ENCODE measurements at regions not wholly inside any gene's neighbourhood (a gene's known extent, or its start where the extent isn't known, plus 50 kb on each side); places are given as distances from the start of the nearest gene placed in this dataset.

DNA sequence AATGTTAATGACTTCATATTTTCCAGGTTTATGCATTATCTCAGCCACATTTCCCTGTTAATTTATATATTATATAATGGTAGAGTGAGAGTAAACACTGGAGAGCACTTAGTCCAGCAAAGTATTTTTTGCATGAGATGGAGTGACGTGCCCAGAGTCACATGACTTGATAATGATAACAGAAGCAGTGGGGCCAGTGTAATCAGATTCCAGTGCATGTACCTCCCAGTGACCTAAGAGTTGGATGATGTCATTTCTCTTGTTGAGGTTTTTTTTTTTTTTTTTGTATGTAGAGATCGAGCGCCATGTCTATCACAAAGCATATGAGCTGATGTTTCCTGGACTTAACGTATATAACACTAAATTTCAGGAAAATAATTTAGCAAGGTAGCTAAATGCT is 375.3 kb downstream of the CNTN6 start:
- Histone ChIP-seq H3K4me3 (replicated peaks in 1 of 4; ENCODE audit: control extremely low read depth in 1 of 4, insufficient read depth in 1 of 4, low read depth in 3 of 4, low read length in 4 of 4) (no peak overlapping the region), H2AFZ (ENCODE audit: low read length) (no peak overlapping the region), H3K9ac (ENCODE audit: insufficient read depth, low read length) (no peak overlapping the region), H3K27ac (ENCODE audit: insufficient read depth, low read length) (no peak overlapping the region), H3K36me3 (ENCODE audit: control insufficient read depth, insufficient read depth, low read length) (no peaks in the 10 kb centered on the region), H3K79me2 (ENCODE audit: control insufficient read depth, insufficient read depth, low read length) (no peaks in the 10 kb centered on the region), H3K27me3 (ENCODE audit: control insufficient read depth, insufficient read depth, low read length) (no peaks in the 10 kb centered on the region), H3K9me3 (ENCODE audit: control insufficient read depth, insufficient read depth, low read depth, low read length) (no peaks in the 10 kb centered on the region), H3K4me1 (ENCODE audit: control insufficient read depth, extremely low read depth, insufficient read depth, low read length) (no peaks in the 10 kb centered on the region), H4K20me1 (ENCODE audit: control insufficient read depth, extremely low read depth, insufficient read depth, low read length) (no peaks in the 10 kb centered on the region), H3K4me2 (ENCODE audit: extremely low read depth, insufficient read depth, low read length) (no peak overlapping the region)
- no peak for DNase-seq (ENCODE audit: low read depth in 2 of 2)
- no peak for TF ChIP-seq EZH2 (IDR thresholded peaks at IDR 0.05; ENCODE audit: low read length, missing control alignments)
- TF ChIP-seq, protein P1, sequence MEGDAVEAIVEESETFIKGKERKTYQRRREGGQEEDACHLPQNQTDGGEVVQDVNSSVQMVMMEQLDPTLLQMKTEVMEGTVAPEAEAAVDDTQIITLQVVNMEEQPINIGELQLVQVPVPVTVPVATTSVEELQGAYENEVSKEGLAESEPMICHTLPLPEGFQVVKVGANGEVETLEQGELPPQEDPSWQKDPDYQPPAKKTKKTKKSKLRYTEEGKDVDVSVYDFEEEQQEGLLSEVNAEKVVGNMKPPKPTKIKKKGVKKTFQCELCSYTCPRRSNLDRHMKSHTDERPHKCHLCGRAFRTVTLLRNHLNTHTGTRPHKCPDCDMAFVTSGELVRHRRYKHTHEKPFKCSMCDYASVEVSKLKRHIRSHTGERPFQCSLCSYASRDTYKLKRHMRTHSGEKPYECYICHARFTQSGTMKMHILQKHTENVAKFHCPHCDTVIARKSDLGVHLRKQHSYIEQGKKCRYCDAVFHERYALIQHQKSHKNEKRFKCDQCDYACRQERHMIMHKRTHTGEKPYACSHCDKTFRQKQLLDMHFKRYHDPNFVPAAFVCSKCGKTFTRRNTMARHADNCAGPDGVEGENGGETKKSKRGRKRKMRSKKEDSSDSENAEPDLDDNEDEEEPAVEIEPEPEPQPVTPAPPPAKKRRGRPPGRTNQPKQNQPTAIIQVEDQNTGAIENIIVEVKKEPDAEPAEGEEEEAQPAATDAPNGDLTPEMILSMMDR (conservative IDR thresholded peaks at IDR 0.05 in 1 of 2, IDR thresholded peaks at IDR 0.05 in 1 of 2; ENCODE audit: low read depth in 1 of 2, low read length in 2 of 2) = no peak

DNA sequence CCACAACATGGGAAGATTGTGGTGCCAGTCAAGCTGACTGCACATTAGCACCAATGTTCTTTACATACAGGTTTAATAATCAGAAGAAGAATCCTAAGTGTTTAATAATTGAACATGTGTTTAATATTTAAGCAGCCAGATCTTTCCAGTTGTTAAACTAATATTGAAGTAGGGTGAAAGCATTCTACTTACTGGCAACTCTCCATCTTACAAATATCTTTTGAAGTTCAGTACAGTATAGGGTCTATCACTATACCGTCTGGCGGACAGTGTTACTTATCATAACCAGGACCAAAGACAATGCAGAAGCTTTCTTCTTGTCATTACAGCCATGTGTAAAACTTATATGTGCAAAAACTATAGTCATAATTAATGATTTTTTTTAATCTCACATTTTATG is 376.4 kb downstream of the CNTN6 start:
- no peaks in the 10 kb centered on the region for H3K9me3 ChIP-seq (ENCODE audit: control insufficient read depth, insufficient read depth, low read depth, low read length)
- no peak overlapping the region for H3K27ac ChIP-seq (ENCODE audit: insufficient read depth, low read length)
- H3K4me3 ChIP-seq (replicated peaks in 1 of 4; ENCODE audit: control extremely low read depth in 1 of 4, insufficient read depth in 1 of 4, low read depth in 3 of 4, low read length in 4 of 4) = no peak overlapping the region
- H3K79me2 ChIP-seq (ENCODE audit: control insufficient read depth, insufficient read depth, low read length) = no peaks in the 10 kb centered on the region
- H3K27me3 ChIP-seq (ENCODE audit: control insufficient read depth, insufficient read depth, low read length) = no peaks in the 10 kb centered on the region
- no peak overlapping the region for H2AFZ ChIP-seq (ENCODE audit: low read length)
- H4K20me1 ChIP-seq (ENCODE audit: control insufficient read depth, extremely low read depth, insufficient read depth, low read length) = no peaks in the 10 kb centered on the region
- no peak overlapping the region for H3K4me2 ChIP-seq (ENCODE audit: extremely low read depth, insufficient read depth, low read length)
- no peaks in the 10 kb centered on the region for H3K4me1 ChIP-seq (ENCODE audit: control insufficient read depth, extremely low read depth, insufficient read depth, low read length)
- TF ChIP-seq, protein P1 (conservative IDR thresholded peaks at IDR 0.05 in 1 of 2, IDR thresholded peaks at IDR 0.05 in 1 of 2; ENCODE audit: low read depth in 1 of 2, low read length in 2 of 2) = no peak
- TF ChIP-seq EZH2 (IDR thresholded peaks at IDR 0.05; ENCODE audit: low read length, missing control alignments) = no peak
- DNase-seq (ENCODE audit: low read depth in 2 of 2) = no peak
- no peak overlapping the region for H3K9ac ChIP-seq (ENCODE audit: insufficient read depth, low read length)
- no peaks in the 10 kb centered on the region for H3K36me3 ChIP-seq (ENCODE audit: control insufficient read depth, insufficient read depth, low read length)

DNA sequence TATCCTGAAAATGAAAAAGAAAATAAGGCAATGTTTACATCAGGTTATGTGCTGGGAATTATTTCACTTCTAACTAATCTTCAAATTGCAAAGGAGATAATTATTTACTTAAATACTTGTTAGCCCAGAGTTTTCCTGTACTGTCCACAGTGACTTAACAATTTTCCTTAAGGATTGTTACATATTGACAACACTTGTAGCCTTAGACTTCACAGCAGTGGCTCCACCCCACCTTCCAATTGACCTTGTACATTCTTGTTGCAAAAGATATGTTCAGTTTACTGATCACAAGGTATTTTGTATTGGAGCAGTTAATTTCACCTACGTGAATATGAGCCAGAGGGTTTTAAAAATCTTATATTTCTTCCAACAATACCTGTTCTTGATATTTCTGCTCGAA is 376.9 kb downstream of the CNTN6 start:
- Histone ChIP-seq H3K4me3 (replicated peaks in 1 of 4; ENCODE audit: control extremely low read depth in 1 of 4, insufficient read depth in 1 of 4, low read depth in 3 of 4, low read length in 4 of 4) (no peak overlapping the region), H3K79me2 (ENCODE audit: control insufficient read depth, insufficient read depth, low read length) (no peaks in the 10 kb centered on the region), H3K9ac (ENCODE audit: insufficient read depth, low read length) (no peak overlapping the region), H4K20me1 (ENCODE audit: control insufficient read depth, extremely low read depth, insufficient read depth, low read length) (no peaks in the 10 kb centered on the region), H3K4me1 (ENCODE audit: control insufficient read depth, extremely low read depth, insufficient read depth, low read length) (no peaks in the 10 kb centered on the region), H3K27ac (ENCODE audit: insufficient read depth, low read length) (no peak overlapping the region), H3K27me3 (ENCODE audit: control insufficient read depth, insufficient read depth, low read length) (no peaks in the 10 kb centered on the region), H3K36me3 (ENCODE audit: control insufficient read depth, insufficient read depth, low read length) (no peaks in the 10 kb centered on the region), H3K9me3 (ENCODE audit: control insufficient read depth, insufficient read depth, low read depth, low read length) (no peaks in the 10 kb centered on the region), H2AFZ (ENCODE audit: low read length) (no peak overlapping the region), H3K4me2 (ENCODE audit: extremely low read depth, insufficient read depth, low read length) (no peak overlapping the region)
- DNase-seq (ENCODE audit: low read depth in 2 of 2) = no peak
- TF ChIP-seq, protein P1 (conservative IDR thresholded peaks at IDR 0.05 in 1 of 2, IDR thresholded peaks at IDR 0.05 in 1 of 2; ENCODE audit: low read depth in 1 of 2, low read length in 2 of 2) = no peak
- TF ChIP-seq EZH2 (IDR thresholded peaks at IDR 0.05; ENCODE audit: low read length, missing control alignments) = no peak

Data from fibroblast of lung (primary cell).